GM21423 (cell line): ENCODE measurements at regions not wholly inside any gene's neighbourhood (a gene's known extent, or its start where the extent isn't known, plus 50 kb on each side); places are given as distances from the start of the nearest gene placed in this dataset.

Experiments
- ATAC-seq: cut with Tn5 transposase; IDR thresholded peaks from one replicate; pipeline ENCODE4 v1.9.1; 2021; ENCODE audit warnings: mild to moderate bottlenecking, moderate library complexity; ENCODE audit not compliant: unreplicated experiment

- no peak for ATAC-seq
Measured at GRCh38 chr4:35246493-35246892, 997.8 kb downstream of the ARAP2 start.

DNA sequence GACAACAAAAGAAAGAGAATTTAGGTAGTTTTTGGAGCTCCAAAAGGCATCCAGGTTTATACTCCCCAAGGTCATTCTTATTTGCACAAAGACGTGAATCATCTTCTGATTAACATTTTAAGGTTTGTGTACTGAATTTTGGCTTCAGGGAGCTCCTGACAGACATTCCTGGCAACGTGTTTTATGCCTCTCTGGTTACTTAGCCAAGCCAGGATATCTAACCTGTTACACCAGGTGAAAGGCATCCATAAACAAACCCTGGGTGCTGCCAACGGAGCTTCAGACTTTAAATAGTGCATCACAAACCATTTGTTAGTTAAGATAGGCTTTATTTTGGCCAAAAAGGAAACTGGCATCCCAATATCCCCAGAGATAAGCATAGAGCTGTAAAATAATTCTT is 997.3 kb downstream of the ARAP2 start:
- ATAC-seq: no peak

DNA sequence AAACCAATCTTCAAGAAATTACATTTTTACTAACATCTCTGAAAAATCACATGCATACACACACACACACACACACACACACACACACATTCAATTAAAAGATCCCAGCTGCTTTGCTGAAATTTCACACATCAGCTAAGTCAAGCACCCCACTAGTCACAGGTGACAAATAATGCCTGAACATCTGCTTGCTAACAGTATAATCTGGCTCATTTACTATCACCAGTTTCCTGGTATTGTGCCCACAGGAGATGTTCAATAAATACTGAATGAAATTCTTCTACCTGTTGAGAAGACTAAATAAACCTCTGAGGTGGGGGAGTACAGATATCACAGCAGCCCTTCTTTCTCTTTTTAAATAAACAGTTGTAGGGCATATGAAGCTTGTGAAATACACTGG is 994.0 kb downstream of the ARAP2 start:
- ATAC-seq: no peak

GRCh38 chr4:35250761-35251160 is 993.6 kb downstream of the ARAP2 start:
- no peak for ATAC-seq

DNA sequence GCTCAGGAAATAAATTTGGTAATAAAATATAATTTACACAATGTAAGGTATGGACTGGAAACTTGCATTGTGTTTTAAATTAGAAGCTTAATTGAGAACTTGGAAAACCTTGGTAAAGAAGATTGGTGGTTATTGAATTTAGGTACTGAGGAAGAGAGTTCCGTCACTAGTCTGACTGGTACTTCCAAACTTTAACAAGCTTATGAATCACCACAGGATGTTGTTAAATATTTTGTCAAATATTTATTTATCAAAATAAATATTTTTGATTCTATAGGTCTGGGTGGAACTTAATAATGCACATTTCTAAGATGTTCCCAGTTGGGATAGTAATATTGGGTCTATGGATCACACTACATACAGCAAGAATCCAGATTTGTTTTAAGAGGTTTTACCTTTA is 992.2 kb downstream of the ARAP2 start:
- ATAC-seq: no peak

- no peak for ATAC-seq
Measured at GRCh38 chr4:35252866-35253265, 991.4 kb downstream of the ARAP2 start.

DNA sequence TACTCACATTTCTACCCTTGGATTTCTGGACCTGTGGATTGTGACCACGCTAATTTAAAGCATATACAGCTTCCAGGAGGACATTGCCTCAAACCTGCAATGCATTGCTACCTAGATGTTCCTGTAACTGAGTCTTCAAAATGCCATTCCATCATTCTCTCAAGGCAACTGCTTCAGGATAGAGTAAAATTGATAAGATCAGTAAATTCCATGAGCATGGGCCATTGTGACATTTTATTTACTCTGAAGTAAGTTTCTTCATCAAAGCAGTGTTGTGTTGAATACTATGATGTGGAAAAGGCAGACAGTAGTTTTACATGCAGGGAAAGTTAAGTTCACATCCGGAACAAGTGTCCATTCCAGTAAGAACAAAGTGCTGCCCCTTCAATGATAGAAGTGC is 991.0 kb downstream of the ARAP2 start:
- no peak for ATAC-seq

DNA sequence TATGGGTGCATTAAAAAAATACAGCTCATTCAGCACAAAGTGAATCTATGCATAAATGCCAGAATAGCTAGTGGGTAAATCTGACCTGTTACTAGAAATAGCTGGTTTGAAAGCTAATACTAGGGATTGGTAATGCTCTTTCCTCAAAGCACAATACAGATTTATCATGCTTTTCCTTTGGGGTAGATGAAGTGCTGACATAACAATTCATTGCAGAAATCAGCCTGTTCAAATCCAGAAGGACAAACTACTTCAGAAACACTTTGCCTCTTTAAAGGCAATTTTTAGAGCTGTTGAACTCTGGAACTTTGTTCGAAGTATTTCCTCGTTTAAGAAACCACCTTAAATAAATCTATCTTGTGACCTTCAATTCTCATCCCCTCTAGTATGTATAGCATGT is 957.9 kb downstream of the ARAP2 start:
- no peak for ATAC-seq

DNA sequence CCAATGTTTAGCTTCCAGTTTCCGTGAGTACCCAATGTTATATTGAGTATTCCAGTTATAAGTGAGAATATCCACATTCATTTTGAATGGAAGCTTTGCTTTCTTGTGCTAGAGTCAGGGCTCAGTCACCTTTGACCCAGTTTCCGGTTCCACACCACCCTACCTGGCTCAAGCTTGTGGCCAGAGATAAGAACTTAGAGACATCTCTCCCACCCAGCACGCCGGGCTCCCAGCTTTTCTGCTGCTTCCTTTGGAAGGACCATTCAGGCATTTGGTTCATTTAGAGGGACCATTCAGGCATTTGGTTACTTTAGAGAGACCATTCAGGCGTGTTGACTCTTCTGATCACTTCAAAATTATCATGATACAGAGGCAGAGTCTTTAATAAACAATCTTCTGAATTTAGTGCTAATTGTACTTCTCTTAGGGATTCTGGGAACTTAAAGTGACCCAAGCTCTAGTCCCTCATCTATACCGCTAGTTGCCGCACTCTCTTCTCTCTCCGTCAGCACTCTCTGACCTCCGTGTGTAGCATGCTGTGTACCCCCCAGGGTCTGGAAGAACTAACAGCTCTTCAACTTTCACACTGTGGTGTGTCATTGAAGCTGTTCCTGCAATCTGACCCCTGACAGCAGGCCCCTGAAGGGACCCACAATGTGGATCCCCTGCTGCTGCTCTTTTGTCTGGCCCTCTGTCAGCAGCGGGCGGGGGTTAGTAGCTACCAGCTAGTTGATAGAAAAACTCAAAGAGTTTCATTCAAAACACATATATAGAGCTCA is 943.1 kb downstream of the ARAP2 start:
- ATAC-seq: no peak

DNA sequence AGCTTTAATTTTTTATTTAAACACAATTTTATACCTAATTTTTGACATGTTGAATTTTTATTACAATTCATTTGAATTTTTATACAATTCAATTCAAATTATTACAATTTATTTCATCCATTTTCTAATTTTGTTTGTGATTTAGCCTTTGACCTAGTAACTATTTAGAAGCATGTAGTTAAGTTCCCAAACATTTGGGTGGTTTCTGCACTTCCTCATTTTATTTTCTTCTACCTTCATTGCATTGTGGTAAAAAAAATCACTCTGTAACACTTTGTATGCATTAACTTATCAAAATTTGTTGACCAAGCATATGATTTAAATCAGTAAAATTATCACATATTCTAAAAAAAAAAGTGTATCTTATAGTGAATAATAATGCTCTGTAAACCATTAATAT is 928.9 kb downstream of the ARAP2 start:
- no peak for ATAC-seq

- no peak for ATAC-seq
Measured at GRCh38 chr4:35325908-35326453, 918.3 kb downstream of the ARAP2 start.

- ATAC-seq: no peak
Measured at GRCh38 chr4:35342833-35343232, 901.5 kb downstream of the ARAP2 start.

GRCh38 chr4:35347276-35347675 is 897.0 kb downstream of the ARAP2 start:
- ATAC-seq: no peak

- no peak for ATAC-seq
Measured at GRCh38 chr4:35358001-35358584, 886.2 kb downstream of the ARAP2 start.

DNA sequence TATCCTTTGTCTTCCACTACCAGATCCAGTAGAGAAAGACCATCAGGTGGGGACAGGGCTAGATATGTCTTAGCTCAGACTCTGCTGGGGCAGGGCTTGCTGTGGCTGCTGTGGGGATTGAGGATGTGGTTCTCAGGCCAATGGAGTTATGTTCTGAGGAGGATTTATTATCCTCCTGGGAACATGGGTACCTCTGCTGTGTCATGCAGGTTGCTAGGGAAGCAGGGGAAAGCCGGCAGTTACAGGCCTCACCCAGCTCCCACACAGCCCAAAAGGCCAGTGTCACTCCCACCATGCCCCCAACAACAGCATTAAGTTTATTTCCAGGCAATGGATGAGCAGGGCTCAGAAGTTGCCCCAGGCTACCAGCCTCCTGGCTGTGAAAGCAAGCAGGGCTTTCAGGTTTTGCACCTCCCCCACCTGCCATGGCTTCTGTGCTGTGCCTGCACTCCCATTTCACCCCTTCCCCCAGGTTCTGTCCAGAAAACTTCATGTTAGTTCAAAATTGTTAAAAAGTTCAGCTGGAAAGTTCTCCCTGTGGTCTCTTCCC is 879.9 kb downstream of the ARAP2 start:
- no peak for ATAC-seq

DNA sequence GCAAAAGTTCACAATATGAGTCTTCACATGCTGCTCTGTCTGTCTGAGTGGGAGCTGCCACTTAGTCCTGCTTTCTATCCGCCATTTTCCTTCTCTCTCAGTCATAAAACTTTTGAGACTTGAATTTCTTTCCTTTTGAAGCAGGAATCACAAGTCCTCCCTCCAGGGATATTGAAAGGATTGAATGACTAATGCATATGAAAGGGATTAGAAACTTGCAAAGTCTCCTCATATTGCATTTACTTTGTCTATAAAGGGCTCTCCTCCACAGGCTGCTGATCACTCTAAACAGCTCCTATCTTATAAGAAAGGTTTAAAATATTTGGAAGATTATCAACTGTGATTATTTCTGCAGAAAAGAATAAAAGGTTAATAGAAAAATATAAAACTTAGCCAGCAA is 879.1 kb downstream of the ARAP2 start:
- no peak for ATAC-seq

DNA sequence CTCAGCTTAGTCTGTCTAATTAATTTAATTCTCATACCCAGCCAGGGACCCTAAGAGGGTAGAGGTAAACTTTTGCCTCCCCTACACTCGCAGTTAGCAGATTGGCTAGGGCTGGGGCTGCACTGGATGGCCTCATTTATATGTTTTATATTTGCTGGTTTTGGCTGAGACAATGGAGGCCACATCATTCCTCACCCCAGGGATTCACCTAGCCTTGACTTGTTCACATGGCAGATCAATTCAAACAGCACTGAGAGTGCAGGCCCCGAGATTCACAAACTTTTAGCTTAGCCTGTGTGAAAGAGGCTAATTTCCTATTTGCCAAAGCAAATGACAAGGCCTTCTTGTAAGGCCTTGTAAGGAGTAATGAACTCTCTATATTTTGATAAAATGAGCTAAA is 844.4 kb downstream of the ARAP2 start:
- ATAC-seq: no peak

DNA sequence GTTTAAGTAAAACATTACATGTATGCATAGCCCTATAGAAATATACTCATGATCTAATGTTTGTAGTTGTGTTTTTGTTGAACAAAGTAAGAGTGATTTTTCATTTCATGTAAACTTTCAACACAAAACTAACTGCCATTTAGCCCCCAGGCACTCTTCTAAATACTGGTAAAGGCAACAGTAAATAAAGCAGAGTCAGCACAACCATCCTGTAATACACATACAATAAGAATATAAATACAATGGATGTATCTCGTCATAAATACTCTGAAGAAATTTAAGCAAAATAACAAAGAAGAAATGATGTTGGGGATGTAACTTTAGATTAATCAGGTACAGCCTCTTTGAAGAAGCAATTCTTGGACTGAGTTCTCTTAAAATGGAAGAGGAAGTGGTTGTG is 821.2 kb downstream of the ARAP2 start:
- ATAC-seq: no peak

DNA sequence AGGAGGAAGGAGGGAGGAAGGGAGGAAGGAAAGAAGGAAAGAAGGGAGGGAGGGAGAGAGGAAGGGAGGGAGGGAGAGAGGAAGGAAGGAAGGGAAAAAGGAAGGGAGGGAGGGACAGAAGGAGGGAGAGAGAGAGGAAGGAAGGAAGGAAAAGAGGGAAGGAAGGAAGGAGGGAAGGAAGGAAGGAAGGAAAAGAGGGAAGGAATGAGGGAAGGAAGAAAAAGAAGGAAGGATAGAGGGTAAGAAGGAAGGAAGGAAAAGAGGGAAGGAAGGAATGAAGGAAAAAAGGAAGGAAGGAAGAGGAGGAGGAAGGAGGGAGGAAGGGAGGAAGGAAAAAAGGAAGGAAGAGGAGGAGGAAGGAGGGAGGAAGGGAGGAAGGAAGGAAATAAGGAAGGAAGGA is 796.8 kb downstream of the ARAP2 start:
- ATAC-seq: no peak

- no peak for ATAC-seq
Measured at GRCh38 chr4:35459045-35459444, 785.3 kb downstream of the ARAP2 start.

DNA sequence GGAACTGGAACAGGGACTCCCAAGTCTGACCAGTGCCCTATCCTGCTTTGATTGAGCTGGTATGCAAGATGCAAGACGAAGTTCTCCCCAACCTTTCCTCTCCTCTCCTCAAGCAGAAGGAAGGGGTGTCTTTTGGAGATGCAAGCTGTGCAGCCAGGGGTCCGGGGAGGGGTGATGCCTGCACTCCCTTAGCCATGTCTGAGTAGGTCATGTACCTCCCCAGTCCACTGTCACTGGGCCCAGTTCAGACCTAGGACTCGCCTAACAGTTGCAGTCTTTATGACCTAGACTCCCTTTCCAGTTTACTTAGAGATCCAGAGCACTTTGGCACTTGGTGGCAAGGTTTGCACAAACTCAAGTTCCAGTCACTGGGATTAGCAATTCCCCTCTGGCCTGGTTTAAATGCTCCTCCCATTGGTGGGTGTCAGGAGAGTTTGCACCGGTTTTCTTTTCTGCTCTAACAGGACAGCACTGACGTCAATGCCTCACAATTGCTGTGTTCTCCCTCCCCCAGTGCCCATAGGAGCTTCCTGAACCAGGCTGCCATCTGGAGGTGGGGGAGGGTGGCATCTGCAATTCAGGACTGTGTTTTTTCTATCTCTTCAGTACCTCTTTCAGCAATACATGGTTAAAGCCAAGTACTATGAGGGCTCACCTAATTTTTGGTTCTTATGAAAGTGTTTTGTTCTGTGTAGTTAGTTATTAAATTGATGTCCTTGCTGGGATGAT is 782.2 kb downstream of the ARAP2 start:
- ATAC-seq: no peak
